Right lobe of liver (tissue), 4 donors: ENCODE measurements at regions not wholly inside any gene's neighbourhood (a gene's known extent, or its start where the extent isn't known, plus 50 kb on each side); places are given as distances from the start of the nearest gene placed in this dataset.

Experiments used
- POLR2A ChIP-seq: fragments of 450-650 bp; IDR thresholded peaks from one replicate; pipeline ENCODE4 v1.6.1; 2017; ENCODE audit warnings: antibody characterized with exemption, mild to moderate bottlenecking
- TF ChIP-seq, protein P1 (sequence below), 4 donors: fragments of 200-600 bp in 3 of 4; fragments of 450-650 bp in 1 of 4; IDR thresholded peaks; one replicate each; pipeline versions ENCODE4 v1.5.1 to v1.8.0; 2016 to 2022; ENCODE audit warnings: antibody characterized with exemption in 4 of 4, mild to moderate bottlenecking in 2 of 4
- donor health status: DM: no; HTN: no; CAD: no.
- donor health status: DM: no; HTN: no; CAD: no.
- donor health status: DM: no; HTN: yes; CAD: no.

DNA sequence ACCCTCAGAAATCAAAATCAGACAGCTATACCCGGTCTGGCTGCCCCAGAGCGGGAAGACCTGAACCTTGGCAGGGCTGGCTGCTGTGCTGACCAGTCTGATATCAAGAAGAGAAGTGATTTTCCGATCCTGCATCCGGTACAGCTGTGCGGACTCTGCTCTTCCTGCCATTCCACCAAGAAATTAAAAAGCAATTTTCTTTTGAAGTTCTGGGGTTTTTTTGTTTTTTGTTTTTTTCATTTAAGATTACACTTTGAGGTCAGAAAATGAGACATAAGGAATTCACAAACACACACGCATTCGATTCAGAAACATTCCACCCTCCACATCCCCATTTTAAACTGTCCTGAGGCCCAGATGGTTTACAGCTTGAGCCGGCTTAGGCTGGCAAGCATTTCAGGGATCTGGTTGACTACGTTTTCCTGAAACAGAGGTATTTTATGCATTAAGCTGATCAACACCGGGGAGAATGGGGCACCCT lies 156.5 kb downstream of the COL6A3 start:
- no peak for TF ChIP-seq POLR2A
- TF ChIP-seq, protein P1, sequence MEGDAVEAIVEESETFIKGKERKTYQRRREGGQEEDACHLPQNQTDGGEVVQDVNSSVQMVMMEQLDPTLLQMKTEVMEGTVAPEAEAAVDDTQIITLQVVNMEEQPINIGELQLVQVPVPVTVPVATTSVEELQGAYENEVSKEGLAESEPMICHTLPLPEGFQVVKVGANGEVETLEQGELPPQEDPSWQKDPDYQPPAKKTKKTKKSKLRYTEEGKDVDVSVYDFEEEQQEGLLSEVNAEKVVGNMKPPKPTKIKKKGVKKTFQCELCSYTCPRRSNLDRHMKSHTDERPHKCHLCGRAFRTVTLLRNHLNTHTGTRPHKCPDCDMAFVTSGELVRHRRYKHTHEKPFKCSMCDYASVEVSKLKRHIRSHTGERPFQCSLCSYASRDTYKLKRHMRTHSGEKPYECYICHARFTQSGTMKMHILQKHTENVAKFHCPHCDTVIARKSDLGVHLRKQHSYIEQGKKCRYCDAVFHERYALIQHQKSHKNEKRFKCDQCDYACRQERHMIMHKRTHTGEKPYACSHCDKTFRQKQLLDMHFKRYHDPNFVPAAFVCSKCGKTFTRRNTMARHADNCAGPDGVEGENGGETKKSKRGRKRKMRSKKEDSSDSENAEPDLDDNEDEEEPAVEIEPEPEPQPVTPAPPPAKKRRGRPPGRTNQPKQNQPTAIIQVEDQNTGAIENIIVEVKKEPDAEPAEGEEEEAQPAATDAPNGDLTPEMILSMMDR (IDR thresholded peaks at IDR 0.05): no peak
